ENCODE measurements at regions not wholly inside any gene's neighbourhood (a gene's known extent, or its start where the extent isn't known, plus 50 kb on each side); places are given as distances from the start of the nearest gene placed in this dataset.

- no peak overlapping the region for H3K4me3 ChIP-seq (ENCODE audit: low read depth in 1 of 3, low read length in 3 of 3)
- no peaks in the 10 kb centered on the region for H3K4me1 ChIP-seq (ENCODE audit: control insufficient read depth in 4 of 4, insufficient read depth in 4 of 4, low read length in 3 of 4)
- no peak overlapping the region for H3K27ac ChIP-seq (ENCODE audit: low read depth in 1 of 2, low read length in 2 of 2)
- H3K9me3 ChIP-seq (ENCODE audit: control insufficient read depth in 4 of 4, low read length in 3 of 4): no peaks in the 10 kb centered on the region
- 87% methylated on average over 1 of the region's 1 CpG for WGBS
- H3K36me3 ChIP-seq (ENCODE audit: control insufficient read depth in 4 of 4, insufficient read depth in 3 of 4, low read depth in 1 of 4, low read length in 3 of 4): no peaks in the 10 kb centered on the region
- H3K27me3 ChIP-seq (ENCODE audit: control insufficient read depth in 4 of 4, insufficient read depth in 4 of 4, low read length in 3 of 4): no peaks in the 10 kb centered on the region
- DNase-seq (ENCODE audit: low spot score): no peak
- TF ChIP-seq SP1 (IDR thresholded peaks at IDR 0.05) (no peak), FOXA1 (IDR thresholded peaks at IDR 0.05) (no peak), REST (IDR thresholded peaks at IDR 0.05) (no peak), CTCF (IDR thresholded peaks at IDR 0.05; ENCODE audit: low read depth, low read length, missing input control) (no peak), RXRA (IDR thresholded peaks at IDR 0.05) (no peak)
- H3K9ac ChIP-seq (ENCODE audit: low read depth in 1 of 2, low read length in 2 of 2): no peak overlapping the region
These were observed 106.3 kb upstream of the TBX3 start for GRCh38 chr12:114790276-114790675.

GRCh38 chr12:114789821-114790220 is 105.8 kb upstream of the TBX3 start:
- 80% methylated on average over 5 of the region's 5 CpGs for WGBS
- H3K36me3 ChIP-seq (ENCODE audit: control insufficient read depth in 4 of 4, insufficient read depth in 3 of 4, low read depth in 1 of 4, low read length in 3 of 4): no peaks in the 10 kb centered on the region
- no peak for TF ChIP-seq CTCF (IDR thresholded peaks at IDR 0.05; ENCODE audit: low read depth, low read length, missing input control)
- no peak for TF ChIP-seq GABPA (IDR thresholded peaks at IDR 0.05 in 1 of 2, conservative IDR thresholded peaks at IDR 0.05 in 1 of 2)
- no peak for TF ChIP-seq RAD21 (IDR thresholded peaks at IDR 0.05)
- TF ChIP-seq HNF4G (IDR thresholded peaks at IDR 0.05): no peak
- TF ChIP-seq NR2F2 (IDR thresholded peaks at IDR 0.05): no peak
- no peak for TF ChIP-seq ATF3 (IDR thresholded peaks at IDR 0.05)
- TF ChIP-seq JUND (IDR thresholded peaks at IDR 0.05): no peak
- TF ChIP-seq FOXA1 (IDR thresholded peaks at IDR 0.05): no peak
- no peak for TF ChIP-seq SP1 (IDR thresholded peaks at IDR 0.05)
- no peak for TF ChIP-seq MAX (IDR thresholded peaks at IDR 0.05)
- no peak for TF ChIP-seq TAF1 (conservative IDR thresholded peaks at IDR 0.05)
- no peak for TF ChIP-seq EGR1 (IDR thresholded peaks at IDR 0.05; ENCODE audit: low read depth in 2 of 2)
- no peak for TF ChIP-seq FOXA2 (IDR thresholded peaks at IDR 0.05)

More at GRCh38 chr12:114789821-114790220, 105.8 kb upstream of the TBX3 start:
- Histone ChIP-seq H3K27me3 (ENCODE audit: control insufficient read depth in 4 of 4, insufficient read depth in 4 of 4, low read length in 3 of 4) (no peaks in the 10 kb centered on the region), H3K4me1 (ENCODE audit: control insufficient read depth in 4 of 4, insufficient read depth in 4 of 4, low read length in 3 of 4) (no peaks in the 10 kb centered on the region), H3K9me3 (ENCODE audit: control insufficient read depth in 4 of 4, low read length in 3 of 4) (no peaks in the 10 kb centered on the region), H3K4me3 (ENCODE audit: low read depth in 1 of 3, low read length in 3 of 3) (no peak overlapping the region), H3K27ac (ENCODE audit: low read depth in 1 of 2, low read length in 2 of 2) (no peak overlapping the region), H3K9ac (ENCODE audit: low read depth in 1 of 2, low read length in 2 of 2) (no peak overlapping the region)
- DNase-seq (ENCODE audit: low spot score): no peak

Data from liver (tissue), 8 donors.